K562 (cell line): ENCODE measurements at regions not wholly inside any gene's neighbourhood (a gene's known extent, or its start where the extent isn't known, plus 50 kb on each side); places are given as distances from the start of the nearest gene placed in this dataset.

Source experiments
- BHLHE40 ChIP-seq: IDR thresholded peaks from 2 replicates; pipeline ENCODE4 v1.6.1; 2011; ENCODE audit warnings: low read length, improper control_type of control experiment
- EP400 ChIP-seq: fragments of 450-650 bp; IDR thresholded peaks from 2 replicates; pipeline ENCODE4 v1.6.1; 2017; ENCODE audit warnings: antibody characterized with exemption, mild to moderate bottlenecking, moderate library complexity
- FOXP1 ChIP-seq: sonication (generic); formaldehyde crosslinking; IDR thresholded peaks from 2 replicates; pipeline ENCODE4 v1.8.0; 2022; ENCODE audit warnings: mild to moderate bottlenecking, missing genetic modification reagents
- NCOR1 ChIP-seq: fragments of 450-650 bp; IDR thresholded peaks from 2 replicates; pipeline ENCODE4 v1.6.1; 2016; ENCODE audit warnings: mild to moderate bottlenecking, moderate library complexity
- REST ChIP-seq, 2 experiments: fragments of 450-650 bp; formaldehyde crosslinking in 1 of 2; IDR thresholded peaks; 2 replicates each; pipeline versions ENCODE4 v1.4.0 to v1.6.1; 2014 to 2020; ENCODE audit warnings: mild to moderate bottlenecking in 2 of 2, borderline replicate concordance in 1 of 2, low read depth in 1 of 2
- ZBTB7A ChIP-seq: IDR thresholded peaks from 2 replicates; pipeline ENCODE4 v1.6.1; 2011; ENCODE audit warnings: low read depth, mild to moderate bottlenecking, low read length, moderate library complexity, borderline replicate concordance; ENCODE audit not compliant: control insufficient read depth
- ZNF407 ChIP-seq: fragments of 450-650 bp; IDR thresholded peaks from 2 replicates; pipeline ENCODE4 v1.6.1; 2016; ENCODE audit warnings: low read depth
- ZNF707 ChIP-seq: fragments of 250-450 bp; sonication (Bioruptor Pico); conservative IDR thresholded peaks from 2 replicates; pipeline ENCODE4 v1.8.0; 2022; ENCODE audit warnings: inconsistent platforms, mild to moderate bottlenecking, moderate library complexity
- TF ChIP-seq, protein P1 (sequence below): fragments of 450-650 bp; IDR thresholded peaks from 2 replicates; pipeline ENCODE4 v1.6.1; 2016; ENCODE audit warnings: antibody characterized with exemption

- TF ChIP-seq ZNF407 (no peak), ZBTB7A (no peak), FOXP1 (CRISPR knock-in tag) (no peak), NCOR1 (no peak), BHLHE40 (no peak), EP400 (no peak), ZNF707 (CRISPR knock-in tag) (no peak), REST (IDR thresholded peaks at IDR 0.05; ENCODE audit: borderline replicate concordance) (no peak), REST (CRISPR knock-in tag; IDR thresholded peaks at IDR 0.05; ENCODE audit: low read depth) (no peak)
- TF ChIP-seq, protein P1, sequence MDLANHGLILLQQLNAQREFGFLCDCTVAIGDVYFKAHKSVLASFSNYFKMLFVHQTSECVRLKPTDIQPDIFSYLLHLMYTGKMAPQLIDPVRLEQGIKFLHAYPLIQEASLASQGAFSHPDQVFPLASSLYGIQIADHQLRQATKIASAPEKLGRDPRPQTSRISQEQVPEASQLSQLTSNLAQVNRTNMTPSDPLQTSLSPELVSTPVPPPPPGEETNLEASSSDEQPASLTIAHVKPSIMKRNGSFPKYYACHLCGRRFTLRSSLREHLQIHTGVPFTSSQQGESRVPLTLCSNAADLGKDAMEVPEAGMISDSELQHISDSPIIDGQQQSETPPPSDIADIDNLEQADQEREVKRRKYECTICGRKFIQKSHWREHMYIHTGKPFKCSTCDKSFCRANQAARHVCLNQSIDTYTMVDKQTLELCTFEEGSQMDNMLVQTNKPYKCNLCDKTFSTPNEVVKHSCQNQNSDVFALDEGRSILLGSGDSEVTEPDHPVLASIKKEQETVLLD, result no peak
Measured at GRCh38 chr2:52347292-52347691, 1315.4 kb upstream of the NRXN1 start (continued).
